Head of caudate nucleus (tissue), 42 donors: ENCODE measurements at regions not wholly inside any gene's neighbourhood (a gene's known extent, or its start where the extent isn't known, plus 50 kb on each side); places are given as distances from the start of the nearest gene placed in this dataset.
"Not testable (repeated sequence)": the region's sequence is repeated elsewhere in the genome, so short reads cannot be mapped to it uniquely, and the experiment has no call there.

Experiments
- DNase-seq, 42 donors: peaks; one replicate each; pipeline versions ENCODE4 v3.0.0 to v3.0.0-alpha.2; 2020 to 2021; ENCODE audit warnings: mixed read lengths in 7 of 42
- intact Hi-C: fragments of 100-400 bp; cut with DNase I; formaldehyde crosslinking; loops from one replicate; pipeline ENCODE4 v1.15.0; 2022

DNA sequence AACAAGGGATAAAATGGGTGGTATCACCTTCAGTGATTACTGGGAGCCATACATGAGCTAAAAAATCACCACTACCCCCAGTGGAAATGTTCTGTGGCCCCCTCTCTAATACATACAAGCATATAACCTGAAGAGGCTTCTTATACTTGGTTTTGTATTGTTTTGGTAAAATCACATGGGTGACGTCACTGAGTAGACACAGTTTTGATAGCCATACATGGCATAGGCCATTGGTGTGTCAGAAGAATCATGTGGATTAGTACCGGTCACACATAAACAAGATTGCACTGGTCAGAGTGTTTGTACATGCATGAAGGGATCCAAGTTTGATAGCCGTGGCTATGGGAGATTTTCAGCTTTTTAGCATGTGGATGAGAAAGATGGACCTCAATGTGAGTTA lies 131.9 kb upstream of the RADX start:
- DNase-seq = no peak
- intact Hi-C loops = loop anchor here (10.0 kb wide), 1 partner anchor 315 kb away; no protein-coding TSS in a partner anchor

DNA sequence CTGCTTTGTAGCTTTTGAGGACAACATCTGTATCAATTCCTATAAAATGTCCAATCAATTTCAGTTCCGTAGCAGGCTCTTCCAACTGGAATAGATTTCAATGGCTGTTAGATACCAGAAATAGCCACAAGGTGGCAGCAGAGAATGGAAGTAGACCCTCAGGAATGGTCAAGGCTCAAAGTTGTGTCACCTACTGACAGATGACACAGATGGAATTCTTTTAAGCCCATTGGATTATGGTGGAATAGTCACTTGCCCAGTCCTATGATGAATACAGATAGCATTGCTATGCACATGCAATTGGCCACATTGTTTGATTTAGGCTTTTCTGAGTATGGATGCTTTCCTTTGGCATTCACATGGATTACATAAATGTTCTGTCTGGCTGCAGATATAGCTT lies 130.4 kb upstream of the RADX start:
- intact Hi-C loops = loop anchor here (10.0 kb wide), 1 partner anchor 313 kb away; no protein-coding TSS in a partner anchor
- peak in 35 of 42 donors; percentile 10 to 88 (median 58) for DNase-seq

DNA sequence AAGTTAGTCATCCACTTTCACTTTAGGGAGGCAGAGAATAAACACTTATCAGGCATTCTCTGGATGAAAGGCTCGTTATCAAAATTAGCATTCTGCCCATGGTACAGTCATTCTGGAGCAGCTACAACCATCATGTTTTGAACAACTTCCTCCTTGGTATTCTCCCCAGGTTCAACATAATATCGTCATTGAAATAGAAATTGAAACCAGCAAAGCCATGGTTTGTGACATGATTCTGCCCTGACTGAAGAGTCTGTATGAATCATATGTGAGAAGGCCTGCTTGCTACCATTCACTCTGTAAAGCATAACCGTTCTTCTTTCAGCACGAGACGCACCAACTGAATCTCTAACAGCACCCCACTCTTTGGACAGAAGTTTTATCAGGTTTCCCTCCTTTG lies 127.5 kb upstream of the RADX start:
- intact Hi-C loops = loop anchor here (10.0 kb wide), 1 partner anchor 311 kb away; no protein-coding TSS in a partner anchor

DNA sequence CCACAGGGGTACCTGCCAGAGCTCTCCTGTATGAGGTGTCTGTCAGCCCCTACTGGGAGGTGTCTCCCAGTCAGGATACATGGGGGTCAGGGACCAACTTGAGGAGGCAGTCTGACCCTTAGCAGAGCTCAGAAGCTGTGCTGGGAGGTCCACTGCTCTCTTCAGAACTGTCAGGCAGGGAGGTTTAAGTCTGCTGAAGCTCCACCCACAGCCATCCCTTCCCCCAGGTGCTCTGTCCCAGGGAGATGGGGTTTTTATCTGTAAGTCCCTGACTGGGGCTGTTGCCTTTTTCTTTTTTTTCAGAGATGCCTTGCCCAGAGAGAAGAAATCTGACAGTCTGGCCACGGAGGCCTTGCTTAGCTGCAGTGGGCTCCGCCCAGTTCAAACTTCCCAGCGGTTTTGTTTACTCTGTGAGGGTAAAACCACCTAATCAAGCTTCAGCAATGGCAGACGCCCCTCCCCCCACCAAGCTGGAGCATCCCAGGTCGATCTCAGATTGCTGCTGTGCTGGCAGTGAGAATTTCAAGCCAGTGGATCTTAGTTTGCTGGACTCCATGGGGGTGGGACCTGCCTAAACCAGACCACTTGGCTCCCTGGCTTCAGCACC lies 118.5 kb upstream of the RADX start:
- DNase-seq, intact Hi-C loops: not testable (repeated sequence)

More for the DNA sequence above, 127.5 kb upstream of the RADX start:
- DNase-seq = no peak

DNA sequence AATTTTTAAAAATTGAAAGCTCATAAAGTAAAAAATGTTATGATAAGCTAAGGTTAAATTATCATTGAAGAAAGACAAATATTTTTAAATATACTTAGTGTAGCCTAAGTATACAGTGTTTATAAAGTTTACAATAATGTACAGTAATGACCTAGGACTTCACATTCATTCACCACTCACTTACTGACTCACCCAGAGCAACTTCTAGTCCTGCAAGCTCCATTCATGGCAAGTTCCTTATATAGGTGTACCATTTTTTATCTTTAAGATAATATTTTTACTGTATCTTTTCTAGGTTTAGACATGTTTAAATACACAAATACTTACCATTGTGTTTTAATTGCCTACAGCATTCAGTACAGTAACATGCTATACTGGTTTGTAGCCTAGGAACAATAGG lies 112.3 kb upstream of the RADX start:
- intact Hi-C loops = no loop called here
- DNase-seq = no peak

DNA sequence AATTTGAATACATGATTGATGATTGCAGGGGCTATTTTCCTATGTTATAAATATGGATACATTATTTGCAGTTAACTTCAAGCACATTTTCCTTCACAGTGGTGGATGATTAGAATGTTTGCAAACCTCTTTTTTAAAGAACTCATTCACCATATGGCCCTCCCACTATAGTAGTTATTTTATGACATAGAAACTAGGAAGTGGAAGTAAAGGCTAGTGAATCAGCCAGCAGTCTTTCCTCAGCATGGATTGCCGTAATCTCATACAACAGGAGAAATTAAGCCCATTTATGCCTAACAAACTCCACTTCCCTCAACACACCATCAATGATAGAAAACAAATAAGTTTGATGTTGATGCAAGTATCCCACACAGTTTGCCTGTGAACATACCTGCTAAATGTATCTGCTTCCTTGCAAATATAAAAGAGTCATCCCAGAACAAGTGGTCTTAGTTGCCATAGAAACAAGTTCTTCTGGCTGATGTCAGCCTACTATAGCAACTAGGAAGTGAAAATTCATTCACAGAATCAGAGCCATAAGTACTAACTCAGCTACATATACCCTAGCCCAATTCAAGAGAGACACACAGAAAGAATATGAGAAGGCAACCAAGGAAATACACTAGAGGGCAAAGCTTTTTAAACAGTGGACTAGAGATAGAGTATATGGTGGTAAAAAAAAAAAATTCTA lies 100.9 kb upstream of the RADX start:
- intact Hi-C loops = no loop called here
- DNase-seq = no peak
